H1 (cell line): ENCODE measurements at regions not wholly inside any gene's neighbourhood (a gene's known extent, or its start where the extent isn't known, plus 50 kb on each side); places are given as distances from the start of the nearest gene placed in this dataset.

ENCODE experiments used
- CTCF ChIA-PET: fragments of 300-600 bp; sonication (Branson Sonifier 250); formaldehyde crosslinking; loops from one replicate; lab custom pipeline; 2021; ENCODE audit not compliant: partially characterized antibody; lab: Charles Lee
- POLR2A ChIA-PET: fragments of 300-600 bp; sonication (Branson Sonifier 250); formaldehyde crosslinking; loops from one replicate; lab custom pipeline; 2021; ENCODE audit warnings: inconsistent platforms; ENCODE audit not compliant: partially characterized antibody; lab: Charles Lee
- DNase-seq, 2 experiments: peaks; one replicate each; pipeline versions ENCODE4 v3.0.0 to v3.0.0-alpha.2; 2010 to 2022; ENCODE audit warnings: low spot score in 2 of 2, low read depth in 1 of 2, mixed read lengths in 1 of 2
- FAIRE-seq: peaks from 2 replicates; lab custom pipeline; 2011; peaks lifted over from hg19 to GRCh38; lab: Jason Lieb, UNC
- H2AFZ ChIP-seq: 2 replicates; pipeline ENCODE4 v1.8.1; 2012; ENCODE audit warnings: low read length, inconsistent platforms
- H2AK5ac ChIP-seq: 2 replicates; pipeline ENCODE4 v1.6.1; 2013; ENCODE audit warnings: low read depth, low read length
- H2BK120ac ChIP-seq: replicated peaks from 2 replicates; pipeline ENCODE3; 2013; ENCODE audit warnings: low read depth, low read length, inconsistent platforms
- H2BK12ac ChIP-seq: 2 replicates; pipeline ENCODE4 v1.6.1; 2013; ENCODE audit warnings: low read depth, low read length
- H2BK15ac ChIP-seq: 2 replicates; pipeline ENCODE4 v1.6.1; 2013; ENCODE audit warnings: low read length
- H2BK20ac ChIP-seq: 2 replicates; pipeline ENCODE4 v1.6.1; 2013; ENCODE audit warnings: low read length
- H2BK5ac ChIP-seq: 2 replicates; pipeline ENCODE4 v1.6.1; 2013; ENCODE audit warnings: low read depth, low read length
- H3K14ac ChIP-seq: 2 replicates; pipeline ENCODE4 v1.6.1; 2013; ENCODE audit warnings: inconsistent platforms; ENCODE audit not compliant: insufficient read length
- H3K18ac ChIP-seq: 2 replicates; pipeline ENCODE4 v1.6.1; 2013; ENCODE audit warnings: low read length; ENCODE audit errors: extremely low read depth
- H3K23ac ChIP-seq: 2 replicates; pipeline ENCODE4 v1.6.1; 2013; ENCODE audit warnings: inconsistent platforms; ENCODE audit not compliant: insufficient read length
- H3K23me2 ChIP-seq: 2 replicates; pipeline ENCODE4 v1.6.1; 2013; ENCODE audit warnings: low read depth, low read length
- H3K27ac ChIP-seq: 2 replicates; pipeline ENCODE4 v1.6.1; 2011; ENCODE audit warnings: low read depth, low read length, inconsistent platforms
- H3K27me3 ChIP-seq, 4 experiments: replicated peaks in 1 of 4; 1 replicate in 1 of 4; 2 replicates in 3 of 4; pipeline versions ENCODE4 v1.6.1 to v1.8.1; 2011 to 2013; ENCODE audit warnings: low read length in 3 of 4, mild to moderate bottlenecking in 3 of 4, inconsistent platforms in 2 of 4, mixed read lengths in 2 of 4, moderate library complexity in 1 of 4; ENCODE audit not compliant: control insufficient read depth in 3 of 4, insufficient read depth in 3 of 4; ENCODE audit errors: extremely low read depth in 1 of 4
- H3K36me3 ChIP-seq, 4 experiments: 2 replicates each; pipeline versions ENCODE4 v1.6.1 to v1.8.1; 2011 to 2013; ENCODE audit warnings: mild to moderate bottlenecking in 4 of 4, low read length in 3 of 4, moderate library complexity in 2 of 4, control low read depth in 1 of 4, inconsistent platforms in 1 of 4; ENCODE audit not compliant: insufficient read depth in 4 of 4, control insufficient read depth in 2 of 4
- H3K4ac ChIP-seq: replicated peaks from 2 replicates; pipeline ENCODE3; 2013; ENCODE audit warnings: low read length, low read depth, mixed read lengths, inconsistent platforms; ENCODE audit not compliant: insufficient read length
- H3K4me1 ChIP-seq, 4 experiments: replicated peaks in 1 of 4; 1 replicate in 1 of 4; 2 replicates in 3 of 4; pipeline versions ENCODE4 v1.6.1 to v1.8.1; 2011 to 2013; ENCODE audit warnings: low read length in 3 of 4, inconsistent platforms in 2 of 4, mixed read lengths in 1 of 4; ENCODE audit not compliant: insufficient read depth in 4 of 4, control insufficient read depth in 3 of 4
- H3K4me2 ChIP-seq, 2 experiments: 2 replicates each; pipeline versions ENCODE4 v1.6.1 to v1.8.1; 2011 to 2013; ENCODE audit warnings: low read depth in 2 of 2, low read length in 2 of 2, control low read depth in 1 of 2, inconsistent platforms in 1 of 2, mild to moderate bottlenecking in 1 of 2; ENCODE audit not compliant: insufficient read depth in 1 of 2
- H3K4me3 ChIP-seq, 4 experiments: fragments of 200-600, 300-600 bp in 1 of 4; sonication (generic), shearing (Covaris generic), sonication (Bioruptor Twin) in 1 of 4; 2 replicates each; pipeline versions ENCODE4 v1.5.1 to v1.8.1; 2011 to 2016; ENCODE audit warnings: low read length in 4 of 4, low read depth in 3 of 4, control low read depth in 2 of 4, inconsistent platforms in 2 of 4, mild to moderate bottlenecking in 2 of 4, mixed read lengths in 1 of 4, moderate library complexity in 1 of 4; ENCODE audit not compliant: insufficient read depth in 2 of 4; ENCODE audit errors: extremely low read depth in 1 of 4
- H3K56ac ChIP-seq: replicated peaks from 2 replicates; pipeline ENCODE3; 2013; ENCODE audit warnings: low read depth, mild to moderate bottlenecking, mixed read lengths, low read length, inconsistent platforms; ENCODE audit not compliant: insufficient read length
- H3K79me1 ChIP-seq: 2 replicates; pipeline ENCODE4 v1.6.1; 2013; ENCODE audit warnings: low read depth, low read length, control low read depth
- H3K79me2 ChIP-seq, 2 experiments: 2 replicates each; pipeline versions ENCODE4 v1.6.1 to v1.8.1; 2012 to 2013; ENCODE audit warnings: low read length in 2 of 2, mild to moderate bottlenecking in 2 of 2, inconsistent platforms in 1 of 2; ENCODE audit not compliant: insufficient read depth in 2 of 2, control insufficient read depth in 1 of 2
- H3K9ac ChIP-seq, 4 experiments: replicated peaks in 1 of 4; 1 replicate in 1 of 4; 2 replicates in 3 of 4; pipeline versions ENCODE4 v1.6.1 to v1.8.1; 2011 to 2013; ENCODE audit warnings: low read depth in 3 of 4, low read length in 3 of 4, control low read depth in 2 of 4, mild to moderate bottlenecking in 2 of 4, moderate library complexity in 2 of 4, inconsistent platforms in 1 of 4; ENCODE audit errors: extremely low read depth in 1 of 4
- H3K9me3 ChIP-seq, 2 experiments: 2 replicates each; pipeline versions ENCODE4 v1.6.1 to v1.8.1; 2012 to 2013; ENCODE audit warnings: mild to moderate bottlenecking in 2 of 2, moderate library complexity in 2 of 2, control low read depth in 1 of 2, inconsistent platforms in 1 of 2, low read depth in 1 of 2, low read length in 1 of 2, mixed read lengths in 1 of 2; ENCODE audit not compliant: insufficient read depth in 2 of 2
- H4K20me1 ChIP-seq, 2 experiments: replicated peaks in 1 of 2; 2 replicates each; pipeline versions ENCODE3 to v1.8.1; 2011 to 2013; ENCODE audit warnings: inconsistent platforms in 2 of 2, low read length in 2 of 2, mild to moderate bottlenecking in 1 of 2; ENCODE audit not compliant: insufficient read depth in 2 of 2, control insufficient read depth in 1 of 2
- H4K5ac ChIP-seq: 2 replicates; pipeline ENCODE4 v1.6.1; 2013; ENCODE audit warnings: low read length, low read depth, mixed read lengths, inconsistent platforms; ENCODE audit not compliant: insufficient read length
- H4K8ac ChIP-seq: 2 replicates; pipeline ENCODE4 v1.8.0; 2013; ENCODE audit warnings: mild to moderate bottlenecking, moderate library complexity, low read length, inconsistent platforms; ENCODE audit not compliant: insufficient read depth; ENCODE audit errors: extremely low read depth
- H4K91ac ChIP-seq: replicated peaks from 2 replicates; pipeline ENCODE3; 2013; ENCODE audit warnings: low read length, mixed read lengths, inconsistent platforms; ENCODE audit not compliant: insufficient read length
- WGBS, 2 experiments: shearing (Covaris generic) in 1 of 2; methylation state at CpG; one replicate each; pipeline versions ENCODE4 v1.1.6 to v1.1.7; 2013 to 2015; ENCODE audit warnings: low lambda C conversion rate in 2 of 2, mixed read lengths in 2 of 2, inconsistent platforms in 1 of 2, low coverage in 1 of 2, missing lambda C conversion rate in 1 of 2; ENCODE audit not compliant: insufficient replicate concordance in 2 of 2, insufficient coverage in 1 of 2, insufficient read length in 1 of 2; ENCODE audit errors: extremely low coverage in 1 of 2, missing lambda C conversion rate in 1 of 2; 5-methylcytosine and 5-hydroxymethylcytosine counted together

DNA sequence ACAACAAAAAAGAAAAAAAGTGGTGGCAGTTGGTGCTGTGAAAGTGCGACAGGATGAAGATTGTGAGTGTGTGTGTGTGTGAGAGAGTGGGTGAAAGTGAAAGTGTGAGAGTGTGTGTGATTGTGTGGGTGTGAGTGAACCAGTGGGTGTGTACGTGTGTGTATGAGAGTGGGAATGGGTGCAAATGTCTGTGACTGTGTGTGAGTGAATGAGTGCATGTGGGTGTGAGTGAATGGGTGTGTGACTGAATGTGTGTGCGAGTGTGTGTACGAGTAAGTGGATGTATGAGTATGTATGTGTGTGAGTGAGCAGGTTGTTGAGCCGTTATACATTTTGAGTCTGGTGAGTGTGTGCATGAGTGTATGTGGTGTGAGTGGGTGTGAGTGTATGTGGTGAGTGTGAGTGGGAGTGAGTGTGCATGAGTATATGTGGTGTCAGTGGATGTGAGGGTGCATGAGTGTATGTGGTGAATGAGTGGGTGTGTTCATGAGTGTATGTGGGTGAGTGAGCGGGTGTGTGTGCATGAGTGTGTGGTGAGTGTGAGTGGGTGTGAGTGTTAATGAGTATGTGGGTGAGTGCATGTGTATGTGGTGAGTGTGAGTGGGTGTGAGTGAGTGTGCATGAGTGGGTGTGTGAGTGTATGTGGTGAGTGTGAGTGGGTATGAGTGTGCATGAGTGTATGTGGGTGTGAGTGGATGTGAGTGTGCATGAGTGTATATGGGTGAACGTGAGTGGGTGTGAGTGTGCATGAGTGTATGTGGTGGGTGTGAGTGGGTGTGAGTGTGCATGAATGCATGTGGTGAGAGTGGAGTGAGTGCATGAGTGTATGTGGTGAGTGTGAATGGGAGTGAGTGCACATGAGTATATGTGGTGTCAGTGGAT, 69.3 kb upstream of the HPCAL1 start:
- H4K8ac ChIP-seq, result no peak overlapping the region
- peaks cover 10% of the 10 kb centered on the region; the same call in 1 of the 2 replicates for H3K23me2 ChIP-seq
- H2BK120ac ChIP-seq, result no peak overlapping the region
- peak overlapping the region; percentile 55 for H4K91ac ChIP-seq
- DNase-seq, result no peak
- H3K23ac ChIP-seq, result no peak overlapping the region
- no peaks in the 10 kb centered on the region for H3K79me2 ChIP-seq
- H3K27me3 ChIP-seq, result no peaks in the 10 kb centered on the region
- no peak overlapping the region; the same call in 1 of the 2 replicates for H3K18ac ChIP-seq
- ChIA-PET CTCF (interaction anchor here (0.8 to 10.9 kb wide), 9 partner anchors 10 to 206 kb away, joined by 3 to 95 read pairs (median 4); no protein-coding TSS in a partner anchor), POLR2A (interaction anchor here (0.6 kb wide), 1 partner anchor 215 kb away, joined by 3 read pairs; the partner anchor contains the start of gene ODC1)
- peak overlapping the region; percentile 50; the same call in 1 of the 2 replicates for H2BK12ac ChIP-seq
- H3K36me3 ChIP-seq, result no peaks in the 10 kb centered on the region
- no peak overlapping the region for H4K5ac ChIP-seq
- no peak overlapping the region for H3K27ac ChIP-seq
- H2BK5ac ChIP-seq, result no peak overlapping the region
- no peak overlapping the region for H3K9ac ChIP-seq
- H3K56ac ChIP-seq, result peak overlapping the region; percentile 82
- H3K14ac ChIP-seq, result peak overlapping the region; percentile 38
- H3K9me3 ChIP-seq, result no peaks in the 10 kb centered on the region
- 85 to 100% methylated on average over 3 to 7 of the region's 7 CpGs for WGBS, 2 experiments
- peak overlapping the region; percentile 69 for H3K4ac ChIP-seq
- H2AFZ ChIP-seq, result no peak overlapping the region
- peaks cover 0 to 9% of the 10 kb centered on the region in 2 experiments for H4K20me1 ChIP-seq
- no peaks in the 10 kb centered on the region; a peak in 1 of 7 replicates for H3K4me1 ChIP-seq
- FAIRE-seq, result no peak
- H2BK20ac ChIP-seq, result no peak overlapping the region
- H3K79me1 ChIP-seq, result no peaks in the 10 kb centered on the region
- H3K4me3 ChIP-seq, result no peak overlapping the region
- H2AK5ac ChIP-seq, result peak overlapping the region; percentile 65; the same call in 1 of the 2 replicates
- H3K4me2 ChIP-seq, result no peak overlapping the region
- peak overlapping the region; percentile 61; the same call in 1 of the 2 replicates for H2BK15ac ChIP-seq
